IMR-90 (cell line): ENCODE measurements at regions not wholly inside any gene's neighbourhood (a gene's known extent, or its start where the extent isn't known, plus 50 kb on each side); places are given as distances from the start of the nearest gene placed in this dataset.

Source experiments
- ATAC-seq: fragments of 200-7000 bp; cut with Tn5 transposase; 2 replicates; pipeline ENCODE4 v1.9.1; 2020; ENCODE audit warnings: low read depth, mild to moderate bottlenecking, moderate library complexity
- BruUV-seq: library from RNA; stranded (reverse); fragments of 400-500 nt; replicated peaks from 2 replicates; lab custom pipeline; 2021; lab: Mats Ljungman, UMichigan
- CTCF ChIA-PET: fragments of 300-600 bp; formaldehyde crosslinking; extraction: SDS; loops from one replicate; lab custom pipeline; 2021; ENCODE audit warnings: antibody characterized with exemption; lab: Yijun Ruan, JAX
- POLR2A ChIA-PET: fragments of 300-600 bp; sonication (Branson Sonifier 250); formaldehyde crosslinking; loops from one replicate; lab custom pipeline; 2022; ENCODE audit warnings: antibody characterized with exemption; ENCODE audit not compliant: unreplicated experiment; lab: Charles Lee
- DNase-seq: peaks from one replicate; pipeline ENCODE4 v3.0.0; 2013
- H2AFZ ChIP-seq: replicated peaks from 2 replicates; pipeline ENCODE3; 2013; ENCODE audit warnings: low read length, mild to moderate bottlenecking; ENCODE audit not compliant: poor library complexity
- H2AK5ac ChIP-seq: 2 replicates; pipeline ENCODE4 v1.6.1; 2013; ENCODE audit warnings: low read depth, low read length, inconsistent platforms
- H2AK9ac ChIP-seq: replicated peaks from 2 replicates; pipeline ENCODE3; 2013; ENCODE audit warnings: mild to moderate bottlenecking, low read depth, low read length, moderate library complexity; ENCODE audit not compliant: poor library complexity
- H2BK120ac ChIP-seq: 2 replicates; pipeline ENCODE4 v1.6.1; 2013; ENCODE audit warnings: low read depth, low read length, inconsistent platforms
- H2BK15ac ChIP-seq: 3 replicates; pipeline ENCODE4 v1.6.1; 2013; ENCODE audit warnings: low read depth, low read length, inconsistent platforms
- H2BK20ac ChIP-seq: 2 replicates; pipeline ENCODE4 v1.6.1; 2013; ENCODE audit warnings: low read depth, mild to moderate bottlenecking, inconsistent platforms, low read length, moderate library complexity
- H2BK5ac ChIP-seq: 2 replicates; pipeline ENCODE4 v1.6.1; 2013; ENCODE audit warnings: mild to moderate bottlenecking, low read depth, low read length, inconsistent platforms; ENCODE audit not compliant: poor library complexity, severe bottlenecking
- H3K14ac ChIP-seq: replicated peaks from 2 replicates; pipeline ENCODE4 v1.6.1; 2013; ENCODE audit warnings: low read depth, low read length, inconsistent platforms
- H3K18ac ChIP-seq: 2 replicates; pipeline ENCODE4 v1.6.1; 2013; ENCODE audit warnings: low read depth, low read length, control low read depth
- H3K23ac ChIP-seq: 2 replicates; pipeline ENCODE4 v1.6.1; 2013; ENCODE audit warnings: low read depth, low read length, inconsistent platforms
- H3K27ac ChIP-seq: 2 replicates; pipeline ENCODE4 v1.5.1; 2013; ENCODE audit warnings: mild to moderate bottlenecking, control low read depth, low read length; ENCODE audit not compliant: insufficient read depth
- H3K27me3 ChIP-seq: 2 replicates; pipeline ENCODE4 v1.6.1; 2013; ENCODE audit warnings: low read length; ENCODE audit not compliant: control insufficient read depth, insufficient read depth
- H3K36me3 ChIP-seq: 2 replicates; pipeline ENCODE4 v1.6.1; 2013; ENCODE audit warnings: low read length, mixed read lengths; ENCODE audit not compliant: control insufficient read depth, insufficient read depth
- H3K4ac ChIP-seq: 2 replicates; pipeline ENCODE4 v1.6.1; 2013; ENCODE audit warnings: low read depth, low read length, inconsistent platforms
- H3K4me1 ChIP-seq: 2 replicates; pipeline ENCODE4 v1.6.1; 2013; ENCODE audit warnings: low read length, mixed read lengths; ENCODE audit not compliant: control insufficient read depth, insufficient read depth
- H3K4me2 ChIP-seq: 2 replicates; pipeline ENCODE4 v1.6.1; 2013; ENCODE audit warnings: low read depth, mild to moderate bottlenecking, control low read depth, low read length, moderate library complexity
- H3K4me3 ChIP-seq: 2 replicates; pipeline ENCODE4 v1.5.1; 2013; ENCODE audit warnings: low read depth, mild to moderate bottlenecking, control low read depth, low read length, moderate library complexity; ENCODE audit not compliant: insufficient read depth
- H3K56ac ChIP-seq: 2 replicates; pipeline ENCODE4 v1.6.1; 2013; ENCODE audit warnings: low read length, inconsistent platforms; ENCODE audit not compliant: insufficient read depth; ENCODE audit errors: extremely low read depth
- H3K79me1 ChIP-seq, 2 experiments: 2 replicates each; pipeline ENCODE4 v1.6.1; 2013; ENCODE audit warnings: low read length in 2 of 2, inconsistent platforms in 1 of 2, low read depth in 1 of 2
- H3K9ac ChIP-seq: 2 replicates; pipeline ENCODE4 v1.6.1; 2013; ENCODE audit warnings: low read depth, low read length, control low read depth
- H3K9me1 ChIP-seq: 2 replicates; pipeline ENCODE4 v1.6.1; 2013; ENCODE audit warnings: low read length, inconsistent platforms; ENCODE audit not compliant: insufficient read depth
- H3K9me3 ChIP-seq: 2 replicates; pipeline ENCODE4 v1.6.1; 2013; ENCODE audit warnings: low read length; ENCODE audit not compliant: control insufficient read depth, insufficient read depth
- H4K20me1 ChIP-seq: 2 replicates; pipeline ENCODE4 v1.6.1; 2013; ENCODE audit warnings: low read length, inconsistent platforms; ENCODE audit not compliant: insufficient read depth
- H4K5ac ChIP-seq: 2 replicates; pipeline ENCODE4 v1.6.1; 2013; ENCODE audit warnings: mild to moderate bottlenecking, low read depth, low read length, control low read depth
- H4K8ac ChIP-seq, 2 experiments: 2 replicates each; pipeline ENCODE4 v1.6.1; 2013; ENCODE audit warnings: low read depth in 2 of 2, low read length in 2 of 2, control low read depth in 1 of 2, inconsistent platforms in 1 of 2
- H4K91ac ChIP-seq: 2 replicates; pipeline ENCODE4 v1.6.1; 2013; ENCODE audit warnings: low read depth, low read length, inconsistent platforms; ENCODE audit not compliant: insufficient read depth
- BHLHE40 ChIP-seq: fragments of 150-350 bp; IDR thresholded peaks from 2 replicates; pipeline ENCODE4 v1.6.1; 2016; ENCODE audit warnings: mild to moderate bottlenecking, low read depth, low read length
- CEBPB ChIP-seq: IDR thresholded peaks from 2 replicates; pipeline ENCODE4 v1.6.1; 2012; ENCODE audit warnings: low read depth, low read length, improper control_type of control experiment
- CHD1 ChIP-seq: IDR thresholded peaks from 2 replicates; pipeline ENCODE4 v1.6.1; 2012; ENCODE audit warnings: low read depth, low read length, improper control_type of control experiment
- FOS ChIP-seq: fragments of 150-350 bp; IDR thresholded peaks from 2 replicates; pipeline ENCODE4 v1.6.1; 2016; ENCODE audit warnings: low read depth, low read length
- POLR2A ChIP-seq: IDR thresholded peaks from 2 replicates; pipeline ENCODE4 v1.6.1; 2012; ENCODE audit warnings: mild to moderate bottlenecking, low read depth, low read length
- RCOR1 ChIP-seq: IDR thresholded peaks from 2 replicates; pipeline ENCODE4 v1.6.1; 2012; ENCODE audit warnings: mild to moderate bottlenecking, low read length, improper control_type of control experiment; ENCODE audit not compliant: insufficient replicate concordance
- RFX5 ChIP-seq: IDR thresholded peaks from 2 replicates; pipeline ENCODE4 v1.8.0; 2012; ENCODE audit warnings: low read depth, mild to moderate bottlenecking, low read length, moderate library complexity
- USF2 ChIP-seq: fragments of 150-350 bp; IDR thresholded peaks from 2 replicates; pipeline ENCODE4 v1.6.1; 2017; ENCODE audit warnings: mild to moderate bottlenecking, antibody characterized with exemption, low read length, low read depth
- WGBS, 2 experiments: methylation state at CpG; one replicate each; pipeline versions ENCODE4 v1.1.5 to v1.1.7; 2013; ENCODE audit warnings: missing lambda C conversion rate in 2 of 2; ENCODE audit not compliant: insufficient read length in 1 of 2; ENCODE audit errors: extremely low coverage in 2 of 2; 5-methylcytosine and 5-hydroxymethylcytosine counted together
- dilution Hi-C: fragments of 300-500 bp; cut with HindIII; formaldehyde crosslinking; loops from one replicate; pipeline ENCODE4 v1.14.3; 2018; ENCODE audit warnings: low sequenced_read_pairs; ENCODE audit not compliant: unreplicated experiment
- in situ Hi-C: fragments of 300-500 bp; cut with MboI; formaldehyde crosslinking; loops from 3 replicates; pipeline ENCODE4 v1.14.3; 2019; ENCODE audit warnings: low sequenced_read_pairs, inconsistent platforms, mixed read lengths
- intact Hi-C: fragments of 100-400 bp; cut with micrococcal nuclease; formaldehyde crosslinking; loops from 2 replicates; pipeline ENCODE4 v1.10.0; 2022

GRCh38 chr14:94998110-94998509 lies 159.2 kb downstream of the DICER1 start:
- ChIA-PET POLR2A (no interaction called here), CTCF (interaction anchor here (0.6 kb wide), 1 partner anchor 22 kb away, joined by 3 read pairs; no protein-coding TSS in a partner anchor)
- H4K91ac ChIP-seq: no peak overlapping the region
- no peaks in the 10 kb centered on the region for H3K9me1 ChIP-seq
- TF ChIP-seq USF2: no peak
- TF ChIP-seq BHLHE40: no peak
- TF ChIP-seq RFX5: no peak
- no peak for TF ChIP-seq RCOR1
- TF ChIP-seq POLR2A: no peak
- no peak for TF ChIP-seq FOS
- TF ChIP-seq CHD1: no peak
- TF ChIP-seq CEBPB: no peak
- no peak overlapping the region for H4K8ac ChIP-seq
- no peak overlapping the region for H2BK15ac ChIP-seq
- dilution Hi-C loops (no loop called here), in situ Hi-C loops (no loop called here), intact Hi-C loops (no loop called here)
- H3K4me1 ChIP-seq: no peaks in the 10 kb centered on the region
- H3K4ac ChIP-seq: no peak overlapping the region
- no peak overlapping the region for H2BK5ac ChIP-seq
- H3K56ac ChIP-seq: no peak overlapping the region
- H3K9me3 ChIP-seq: no peaks in the 10 kb centered on the region
- BruUV-seq: no TSS peak
- H3K27ac ChIP-seq: no peak overlapping the region
- peak overlapping the region; percentile 65 for H2AFZ ChIP-seq
- no peak overlapping the region for H2AK9ac ChIP-seq
- H2AK5ac ChIP-seq: no peak overlapping the region
- H2BK120ac ChIP-seq: no peak overlapping the region
- H3K23ac ChIP-seq: no peak overlapping the region
- H2BK20ac ChIP-seq: no peak overlapping the region
- H3K14ac ChIP-seq: no peak overlapping the region
- H4K20me1 ChIP-seq: no peaks in the 10 kb centered on the region
- no CpG with 5 or more reads among the region's 2 CpGs for WGBS, 2 experiments
- H3K4me3 ChIP-seq: no peak overlapping the region
- DNase-seq (no peak), ATAC-seq (no peak)
- no peaks in the 10 kb centered on the region for H3K36me3 ChIP-seq
- peaks cover 4% of the 10 kb centered on the region; the same call in 1 of the 2 replicates for H3K27me3 ChIP-seq
- H3K79me1 ChIP-seq: no peaks in the 10 kb centered on the region
- H4K5ac ChIP-seq: no peak overlapping the region
- H3K18ac ChIP-seq: no peak overlapping the region
- no peak overlapping the region for H3K4me2 ChIP-seq
- no peak overlapping the region for H3K9ac ChIP-seq
